ENCODE measurements at regions not wholly inside any gene's neighbourhood (a gene's known extent, or its start where the extent isn't known, plus 50 kb on each side); places are given as distances from the start of the nearest gene placed in this dataset.

DNA sequence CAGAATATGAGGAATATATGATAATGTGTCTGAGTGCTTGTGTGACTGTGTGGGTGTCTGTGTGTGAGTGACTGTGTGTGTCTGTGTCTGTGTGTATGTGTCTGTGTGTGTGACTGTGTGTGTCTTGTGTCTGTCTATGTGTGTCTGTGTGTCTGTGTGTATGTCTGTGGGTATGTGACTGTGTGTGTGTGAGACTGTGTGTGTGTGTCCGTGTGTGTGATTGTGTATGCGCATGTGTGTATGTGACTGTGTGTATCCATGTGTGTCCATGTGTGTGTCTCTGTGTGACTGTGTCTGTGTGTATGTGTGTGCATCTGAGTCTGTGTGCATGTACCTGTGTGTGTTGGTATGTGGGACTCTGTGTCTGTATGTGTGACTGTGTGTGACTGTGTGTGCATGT, 1361.2 kb upstream of the TMEM132C start:
- DNase-seq (ENCODE audit: low read depth), result no peak
- no peak for TF ChIP-seq CTCF (conservative IDR thresholded peaks at IDR 0.05; ENCODE audit: low read length)
- no peak overlapping the region for H3K4me3 ChIP-seq (ENCODE audit: low read length)

DNA sequence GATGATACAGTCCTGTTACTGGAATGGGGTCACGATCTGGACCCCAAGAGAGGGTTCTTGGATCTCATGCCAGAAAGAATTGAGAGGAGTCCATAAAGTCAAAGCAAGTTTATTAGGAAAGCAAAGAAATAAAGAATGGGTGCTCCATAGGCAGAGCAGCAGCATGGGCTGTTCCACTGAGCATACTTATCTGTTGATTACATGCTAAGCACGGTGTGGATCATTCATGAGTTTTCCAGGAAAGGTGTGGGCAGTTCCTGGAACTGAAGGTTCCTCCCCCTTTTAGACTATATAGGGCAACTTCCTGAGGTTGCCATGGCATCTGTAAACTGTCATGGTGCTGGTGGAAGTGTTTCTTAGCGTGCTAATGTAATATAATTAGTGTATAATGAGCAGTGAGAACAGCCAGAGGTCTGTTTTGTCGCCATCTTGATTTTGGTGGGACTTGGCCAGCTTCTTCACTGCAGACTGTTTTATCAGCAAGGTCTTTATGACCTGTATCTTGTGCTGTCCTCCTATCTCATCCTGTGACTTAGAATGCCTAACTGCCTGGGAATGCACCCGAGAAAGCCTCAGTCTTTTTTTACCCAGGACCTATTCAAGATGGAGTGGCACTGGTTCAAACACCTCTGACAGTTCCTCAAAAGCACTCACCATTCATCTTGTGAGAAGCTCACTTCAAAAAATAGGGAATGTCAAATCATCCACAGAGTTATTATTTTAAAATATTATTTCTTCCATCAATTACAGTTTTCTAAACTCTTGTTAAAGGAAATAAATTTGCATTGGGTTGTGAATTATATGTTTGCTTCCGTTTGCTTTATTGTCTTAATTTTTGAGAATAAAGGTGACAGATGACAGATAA, 1358.8 kb upstream of the TMEM132C start:
- DNase-seq (ENCODE audit: low read depth), result no peak
- no peak for TF ChIP-seq CTCF (conservative IDR thresholded peaks at IDR 0.05; ENCODE audit: low read length)
- no peak overlapping the region for H3K4me3 ChIP-seq (ENCODE audit: low read length)

DNA sequence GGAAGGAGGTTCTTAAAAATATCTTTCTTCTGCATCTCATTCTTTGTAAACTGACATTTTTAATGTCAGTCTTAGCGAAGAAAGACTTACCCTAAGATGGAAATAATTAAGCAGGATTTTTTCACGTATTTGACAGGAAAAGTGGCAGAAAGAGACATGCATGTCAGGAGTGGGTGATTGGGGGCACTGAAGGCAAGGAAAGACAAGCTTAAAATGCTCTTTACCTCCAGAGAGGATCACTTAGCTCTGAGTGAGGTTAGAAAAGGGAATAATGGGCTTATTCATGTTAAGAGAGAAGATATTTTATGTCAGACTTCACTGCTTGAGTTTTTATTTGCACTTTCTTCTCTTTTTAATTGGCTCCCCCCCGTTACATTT, 1358.2 kb upstream of the TMEM132C start:
- no peak for TF ChIP-seq CTCF (conservative IDR thresholded peaks at IDR 0.05; ENCODE audit: low read length)
- DNase-seq (ENCODE audit: low read depth), result no peak
- H3K4me3 ChIP-seq (ENCODE audit: low read length), result no peak overlapping the region

- TF ChIP-seq CTCF (conservative IDR thresholded peaks at IDR 0.05; ENCODE audit: low read length), result no peak
- H3K4me3 ChIP-seq (ENCODE audit: low read length), result no peak overlapping the region
- DNase-seq (ENCODE audit: low read depth), result no peak
Measured at GRCh38 chr12:126910570-126910969, 1356.4 kb upstream of the TMEM132C start.

DNA sequence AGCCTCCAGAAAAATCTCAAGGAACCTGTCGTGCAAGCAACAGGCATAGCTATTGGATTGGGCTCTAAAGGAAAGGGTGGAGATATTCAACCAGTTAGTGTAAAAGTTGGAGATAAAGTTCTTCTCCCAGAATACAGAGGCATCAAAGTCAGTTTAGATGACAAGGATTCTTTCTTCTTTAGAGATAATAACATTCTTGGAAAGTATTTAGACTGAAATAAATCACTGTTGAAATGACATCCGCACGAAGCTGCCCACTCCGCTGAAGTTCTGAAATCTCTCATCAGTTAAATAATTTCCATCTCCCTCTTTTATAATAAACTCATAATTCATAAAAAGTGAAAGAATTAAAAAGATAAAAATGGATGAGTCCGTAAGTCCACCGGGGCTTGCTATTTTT, 1354.9 kb upstream of the TMEM132C start:
- DNase-seq (ENCODE audit: low read depth), result no peak
- no peak for TF ChIP-seq CTCF (conservative IDR thresholded peaks at IDR 0.05; ENCODE audit: low read length)
- H3K4me3 ChIP-seq (ENCODE audit: low read length), result no peak overlapping the region

GRCh38 chr12:126914170-126914793, 1352.7 kb upstream of the TMEM132C start:
- no peak for TF ChIP-seq CTCF (conservative IDR thresholded peaks at IDR 0.05; ENCODE audit: low read length)
- DNase-seq (ENCODE audit: low read depth), result no peak

DNA sequence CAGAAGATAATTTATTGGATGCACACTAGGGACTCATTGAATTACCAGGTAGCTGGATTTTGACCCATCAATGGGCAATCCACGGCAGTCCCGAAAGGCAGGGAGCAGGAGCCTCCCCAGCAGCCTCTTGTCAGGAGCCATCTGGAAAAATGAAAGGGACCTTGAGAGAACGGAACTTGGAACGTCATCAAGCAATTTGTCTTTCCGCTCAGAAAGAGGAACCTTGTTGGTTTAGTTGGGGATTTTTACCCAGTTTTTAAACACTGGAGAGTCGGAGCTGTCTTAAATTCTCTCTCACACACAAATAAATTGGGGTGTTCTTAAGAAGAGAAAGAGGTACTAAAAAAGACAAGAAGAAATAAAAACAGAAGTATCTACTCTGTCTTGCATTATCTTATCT, 1351.7 kb upstream of the TMEM132C start:
- no peak for TF ChIP-seq CTCF (conservative IDR thresholded peaks at IDR 0.05; ENCODE audit: low read length)
- DNase-seq (ENCODE audit: low read depth), result no peak
- H3K4me3 ChIP-seq (ENCODE audit: low read length), result no peak overlapping the region

More at GRCh38 chr12:126914170-126914793, 1352.7 kb upstream of the TMEM132C start:
- H3K4me3 ChIP-seq (ENCODE audit: low read length), result no peak overlapping the region

All from AG10803 (cell line).